HG03159 (cell line): ENCODE measurements at regions not wholly inside any gene's neighbourhood (a gene's known extent, or its start where the extent isn't known, plus 50 kb on each side); places are given as distances from the start of the nearest gene placed in this dataset.

Experiments used
- ATAC-seq: cut with Tn5 transposase; IDR thresholded peaks from one replicate; pipeline ENCODE4 v1.9.1; 2021; ENCODE audit warnings: mild to moderate bottlenecking, moderate library complexity; ENCODE audit not compliant: unreplicated experiment

DNA sequence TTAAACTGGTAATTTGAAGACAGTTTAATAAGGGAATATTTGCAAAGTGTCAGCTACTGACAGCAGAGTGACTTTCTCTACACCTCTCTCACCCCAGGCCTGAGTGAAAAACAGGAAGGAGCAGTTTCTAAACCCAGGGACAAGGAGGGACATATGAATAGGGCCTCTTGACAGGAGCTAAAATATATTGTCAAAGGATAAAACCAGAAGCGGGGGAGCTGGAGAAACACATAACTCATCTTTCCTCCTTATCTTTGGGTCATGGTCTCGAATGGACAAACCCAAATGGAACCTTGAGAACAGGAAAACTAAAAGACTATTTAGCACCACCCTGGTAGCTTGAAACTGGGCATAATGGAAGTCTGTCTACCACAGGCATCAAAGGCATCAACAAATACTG, 197.5 kb upstream of the FOXA2 start:
- ATAC-seq: no peak

DNA sequence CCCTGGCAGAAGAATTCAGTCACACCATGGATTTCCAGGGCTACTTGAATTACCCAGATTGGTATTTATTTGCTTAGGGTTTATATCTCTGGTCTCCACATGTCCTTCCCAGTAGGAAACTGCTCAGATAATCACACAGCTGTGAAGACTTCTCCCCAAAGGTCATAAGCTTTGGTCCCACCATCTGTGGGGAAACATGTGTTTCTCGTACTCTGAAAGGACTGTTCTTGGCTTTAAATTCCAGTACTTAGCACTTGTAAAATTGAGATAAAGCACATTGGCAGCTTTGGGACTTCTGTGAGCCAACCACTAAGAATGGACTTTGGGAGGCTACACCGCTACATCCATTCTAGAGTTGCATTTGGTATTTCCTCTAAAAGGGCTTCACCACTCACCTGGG, 205.3 kb upstream of the FOXA2 start:
- ATAC-seq: no peak

DNA sequence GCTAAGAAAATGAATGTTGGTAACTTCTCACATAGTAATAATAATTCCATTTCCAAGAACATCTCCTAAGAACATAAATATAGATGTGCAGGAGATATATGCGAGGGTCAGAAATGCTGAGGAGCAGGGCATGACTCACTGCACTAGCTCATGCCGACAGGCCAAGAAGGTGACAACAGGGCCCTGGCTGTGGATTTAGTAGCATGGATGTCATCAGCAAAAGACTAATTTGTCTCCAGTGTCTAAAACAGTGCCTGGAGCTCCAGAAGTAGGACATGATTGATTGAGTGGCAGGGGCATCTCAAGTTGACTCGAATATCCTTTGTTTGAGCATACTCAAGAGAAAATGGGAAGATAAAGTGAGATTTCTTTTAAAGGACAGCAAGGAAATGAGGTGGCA, 207.0 kb upstream of the FOXA2 start:
- ATAC-seq: no peak

DNA sequence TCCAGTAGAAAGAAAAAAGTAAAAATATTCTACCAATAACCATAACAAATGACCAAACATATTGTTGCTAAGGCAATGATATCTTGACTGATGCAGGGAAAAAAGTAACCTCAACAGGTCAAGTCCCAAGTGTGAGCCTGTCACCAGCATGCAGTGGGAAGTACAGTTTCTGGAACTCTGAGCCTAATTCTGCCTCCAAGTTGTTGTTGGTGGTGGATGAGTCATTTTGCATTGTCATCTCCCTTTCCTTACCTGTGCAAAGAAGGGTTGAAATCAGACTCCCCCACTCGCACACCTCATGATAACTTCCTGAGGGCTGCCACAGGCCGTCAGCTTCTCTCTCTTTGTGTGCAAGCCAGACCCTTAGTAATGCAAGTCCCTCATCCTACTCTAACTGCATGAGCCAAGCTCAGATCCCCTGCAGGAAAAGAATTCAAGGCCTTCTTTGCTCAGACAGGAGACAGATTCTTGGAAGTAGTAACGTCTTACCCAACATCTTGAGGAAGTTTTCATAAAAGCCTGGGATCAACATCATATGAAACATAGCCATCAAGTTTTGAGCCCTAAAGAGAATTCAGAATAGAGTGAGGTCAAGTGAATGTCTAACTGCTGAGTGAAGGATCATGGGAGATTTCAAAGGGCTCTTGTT, 207.6 kb upstream of the FOXA2 start:
- ATAC-seq: no peak

DNA sequence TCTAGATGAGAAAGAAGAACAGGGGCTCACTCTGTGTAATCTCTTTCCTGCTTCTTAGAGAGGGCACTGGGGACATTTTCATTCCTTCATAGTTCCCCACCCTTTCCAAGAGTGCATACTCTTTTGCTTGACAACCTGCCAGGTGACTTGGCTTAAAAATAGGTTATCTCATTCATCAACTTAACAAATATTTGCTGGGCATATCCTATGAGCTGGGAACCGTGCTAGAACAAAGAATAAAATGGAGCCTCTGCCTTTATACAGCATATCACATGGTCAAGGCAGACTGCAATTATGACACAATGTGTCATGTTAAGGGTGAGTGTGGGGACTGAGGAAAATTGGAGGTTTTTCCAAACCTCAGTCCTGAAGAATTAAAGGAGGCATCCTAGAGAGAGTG, 209.8 kb upstream of the FOXA2 start:
- ATAC-seq: no peak

DNA sequence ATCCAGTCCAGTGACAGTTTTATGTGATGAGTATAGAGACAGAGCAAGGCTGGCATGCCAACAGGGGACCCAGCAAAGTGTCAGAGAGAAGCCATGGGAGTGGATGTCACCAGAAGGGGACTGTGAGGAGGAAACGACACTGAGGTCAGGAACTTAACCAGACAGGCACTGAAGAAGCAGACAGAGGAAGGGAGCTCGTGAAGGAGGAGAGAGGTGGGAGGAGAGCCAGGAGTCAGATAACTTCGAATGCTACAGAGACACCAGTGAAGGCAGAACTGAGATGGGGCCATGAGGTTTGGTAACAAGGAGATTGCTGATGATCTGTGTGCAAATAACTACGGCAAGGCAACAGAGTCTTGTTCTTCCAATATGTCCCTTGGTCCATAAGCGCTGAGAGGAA, 211.1 kb upstream of the FOXA2 start:
- ATAC-seq: no peak

DNA sequence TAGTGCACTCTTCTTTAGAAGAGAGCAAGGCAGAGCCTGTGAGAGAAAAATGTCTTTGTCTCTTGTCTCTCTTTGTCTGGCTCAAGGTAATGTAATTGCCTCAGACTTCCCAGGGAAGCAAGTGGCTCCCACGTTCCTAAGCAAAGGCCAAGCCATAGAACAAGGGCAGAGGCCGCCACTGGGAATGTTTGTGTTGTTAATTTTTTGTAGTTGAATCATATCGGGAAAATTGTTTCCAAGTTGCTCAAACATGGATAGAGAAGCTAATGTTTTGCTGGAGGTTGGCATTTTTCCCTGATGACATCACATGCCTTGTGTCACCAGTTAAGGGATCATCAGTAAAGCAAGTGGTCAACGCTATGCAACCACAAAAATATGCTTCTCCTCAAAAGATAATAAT, 211.5 kb upstream of the FOXA2 start:
- ATAC-seq: no peak

DNA sequence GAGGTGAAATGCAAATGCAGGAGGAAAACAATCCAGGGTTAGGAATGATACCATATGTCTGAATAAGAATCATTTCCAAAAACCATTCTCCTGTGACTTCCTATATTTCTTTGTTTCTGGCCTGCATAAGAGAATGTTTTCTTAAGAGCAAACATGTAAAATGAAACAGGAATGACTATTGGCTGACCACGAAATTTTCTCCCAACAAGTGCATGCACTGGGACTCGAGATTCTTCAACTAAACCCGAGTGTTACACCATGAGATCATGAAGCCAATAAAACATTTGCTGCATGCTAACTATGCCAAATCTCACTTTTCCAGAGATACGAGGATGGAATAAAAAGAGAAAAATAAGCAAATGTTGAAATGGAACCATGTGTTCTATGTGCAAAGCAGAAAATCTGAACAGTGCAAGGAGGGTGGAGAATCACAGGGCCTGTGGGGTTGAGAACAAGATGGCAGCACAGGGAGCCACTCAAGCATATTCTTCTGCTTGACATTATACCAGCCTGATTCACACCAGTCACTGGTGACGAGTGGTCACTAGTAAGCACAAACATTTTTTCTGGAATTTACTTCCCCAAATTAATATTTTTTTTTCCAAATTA, 212.2 kb upstream of the FOXA2 start:
- ATAC-seq: no peak

DNA sequence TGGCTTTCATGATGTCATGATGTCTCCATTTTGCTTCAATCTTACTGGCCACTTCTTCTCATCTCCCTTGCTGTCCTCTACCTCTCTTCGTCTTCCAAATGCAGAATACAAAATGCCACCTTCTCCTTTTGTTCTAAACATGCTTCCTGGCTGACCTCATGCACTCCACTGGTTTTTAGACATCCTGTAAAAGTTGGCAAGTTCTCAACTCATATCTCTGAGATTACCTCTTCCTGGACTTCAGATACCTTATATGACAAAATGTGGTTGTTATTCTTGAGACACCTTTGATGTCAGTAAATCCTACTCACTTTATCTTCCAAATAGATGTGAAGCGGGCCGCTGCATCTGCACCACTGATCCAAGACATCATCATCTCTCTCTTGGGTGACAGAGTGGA, 212.7 kb upstream of the FOXA2 start:
- ATAC-seq: no peak

DNA sequence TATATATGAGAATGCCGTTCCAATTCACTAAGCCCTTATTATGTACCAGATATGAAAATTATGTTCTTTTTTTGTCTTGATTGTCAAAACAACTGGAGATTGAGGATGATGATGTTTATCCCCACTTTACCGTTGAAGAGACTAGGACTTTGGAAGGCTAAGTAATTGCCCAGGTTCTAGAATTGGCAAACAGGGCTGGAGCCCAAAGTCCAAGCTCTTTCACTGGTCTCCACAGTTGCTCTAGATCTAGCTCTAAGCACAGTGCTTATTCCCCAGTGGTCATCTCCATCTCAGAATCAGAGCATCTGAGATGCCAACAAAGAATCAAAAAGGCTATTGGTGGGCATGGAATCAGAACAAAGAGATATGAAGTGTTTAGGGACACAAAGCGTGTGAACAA, 215.3 kb upstream of the FOXA2 start:
- no peak for ATAC-seq

DNA sequence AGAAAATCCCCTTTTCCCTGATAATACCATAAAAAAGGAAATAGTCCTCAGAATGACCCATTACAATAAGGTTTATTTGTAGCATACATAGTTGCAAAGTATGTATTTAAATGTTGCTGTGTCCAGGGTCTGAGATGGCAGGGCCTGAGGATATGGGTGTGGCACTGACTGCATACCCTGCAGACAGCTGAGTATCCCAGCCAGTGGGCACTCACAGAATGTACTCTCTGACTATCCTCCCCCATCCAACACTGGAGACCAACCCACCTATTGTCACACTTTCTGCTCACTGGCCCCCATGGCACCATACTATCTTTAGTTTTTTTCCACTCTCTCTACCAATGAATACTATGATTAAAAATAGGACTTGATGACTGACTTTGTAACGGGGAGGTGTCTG, 215.8 kb upstream of the FOXA2 start:
- ATAC-seq: no peak

DNA sequence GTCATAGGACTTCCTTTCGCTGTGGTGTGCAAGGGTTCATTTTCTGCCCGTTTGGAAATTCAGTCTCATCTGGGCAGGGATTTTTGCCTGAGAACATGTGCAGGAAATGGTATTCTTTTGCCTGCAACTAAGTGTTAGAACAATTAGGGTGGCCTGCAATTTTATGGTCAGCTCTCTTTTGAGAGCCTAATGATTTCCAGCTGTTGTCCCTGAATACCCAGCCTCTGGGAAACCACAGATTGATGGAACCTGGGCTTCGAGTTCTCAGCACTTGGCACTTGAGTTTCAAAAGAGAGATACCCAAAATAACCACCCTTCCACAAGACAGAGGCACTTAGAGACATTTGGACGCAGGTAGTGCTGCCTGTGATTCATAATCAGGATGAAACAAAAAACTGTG, 217.2 kb upstream of the FOXA2 start:
- ATAC-seq: no peak

DNA sequence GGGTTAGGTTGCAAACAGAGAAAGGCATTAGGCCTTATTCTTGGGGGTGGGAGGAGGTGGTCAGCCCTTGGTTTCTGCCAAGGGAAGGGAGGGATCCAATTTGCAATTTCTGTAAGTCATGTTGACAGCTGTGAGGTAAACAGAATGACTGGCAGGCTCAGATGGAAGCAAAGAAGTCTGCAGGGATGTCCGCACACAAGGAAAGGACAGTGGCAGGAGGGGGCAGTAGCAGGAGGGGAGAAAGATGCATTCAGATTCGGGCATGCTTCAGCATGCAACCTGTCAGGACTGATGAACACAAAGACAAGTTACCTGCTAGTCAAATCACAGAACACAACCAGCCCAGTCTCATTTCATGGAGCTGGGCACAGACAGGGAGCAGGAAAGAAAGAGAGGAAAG, 217.9 kb upstream of the FOXA2 start:
- ATAC-seq: no peak

DNA sequence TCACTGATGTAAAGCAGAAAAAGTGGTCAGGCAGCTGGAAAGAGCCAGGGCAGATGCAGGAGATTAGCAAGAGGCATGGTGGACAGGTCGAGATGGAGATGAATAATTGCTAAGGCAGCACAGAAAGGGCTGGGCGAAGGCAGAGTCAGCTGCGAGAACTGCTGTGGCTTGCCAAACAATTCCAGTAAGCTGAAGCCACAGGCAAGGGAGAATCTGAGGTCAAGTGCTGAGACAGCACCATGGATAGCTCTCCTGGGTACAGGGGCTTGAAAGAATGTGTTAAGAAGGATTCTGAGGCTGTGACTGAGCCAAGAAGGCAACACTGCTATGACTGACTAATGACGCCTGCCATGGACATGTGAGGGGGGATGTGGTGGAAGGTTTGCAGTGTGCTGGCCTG, 220.8 kb upstream of the FOXA2 start:
- ATAC-seq: no peak

DNA sequence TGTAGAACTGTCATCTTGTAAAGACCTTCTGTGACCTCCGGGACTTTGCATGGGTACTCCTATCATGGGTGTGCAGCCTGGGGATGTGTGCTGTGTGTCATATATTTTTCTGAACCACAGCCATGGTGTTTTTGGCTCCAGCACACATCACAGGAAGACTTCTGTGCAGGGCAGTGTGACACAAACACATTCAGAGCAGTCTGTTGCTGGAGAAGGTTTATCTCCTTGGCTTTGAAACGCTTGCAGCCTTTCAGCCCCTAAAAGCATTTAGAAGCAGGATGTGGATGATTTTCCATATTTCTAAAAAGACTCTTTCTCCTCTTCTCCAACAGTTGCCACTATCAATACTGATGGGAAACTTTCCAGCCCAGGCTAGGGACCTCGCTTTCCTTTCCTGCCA, 221.6 kb upstream of the FOXA2 start:
- ATAC-seq: no peak

DNA sequence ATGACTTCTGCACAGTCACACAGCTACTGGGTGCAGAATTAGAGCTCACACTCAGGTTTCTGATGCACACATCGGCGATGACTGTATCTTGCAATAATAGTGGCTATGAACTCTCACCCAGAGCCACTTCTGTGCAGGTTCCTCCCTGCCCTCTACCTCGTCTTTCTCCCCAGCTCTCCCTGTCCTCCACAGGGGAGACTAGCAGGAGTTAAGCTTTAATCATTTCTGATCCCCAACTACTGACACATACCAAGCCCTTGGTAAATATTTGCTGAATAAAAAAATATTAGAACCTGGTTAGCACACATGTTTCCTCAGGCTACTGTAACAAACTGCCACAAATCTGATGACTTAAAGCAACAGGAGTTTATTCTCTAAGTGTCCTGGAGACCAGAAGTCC, 222.7 kb upstream of the FOXA2 start:
- ATAC-seq: no peak

DNA sequence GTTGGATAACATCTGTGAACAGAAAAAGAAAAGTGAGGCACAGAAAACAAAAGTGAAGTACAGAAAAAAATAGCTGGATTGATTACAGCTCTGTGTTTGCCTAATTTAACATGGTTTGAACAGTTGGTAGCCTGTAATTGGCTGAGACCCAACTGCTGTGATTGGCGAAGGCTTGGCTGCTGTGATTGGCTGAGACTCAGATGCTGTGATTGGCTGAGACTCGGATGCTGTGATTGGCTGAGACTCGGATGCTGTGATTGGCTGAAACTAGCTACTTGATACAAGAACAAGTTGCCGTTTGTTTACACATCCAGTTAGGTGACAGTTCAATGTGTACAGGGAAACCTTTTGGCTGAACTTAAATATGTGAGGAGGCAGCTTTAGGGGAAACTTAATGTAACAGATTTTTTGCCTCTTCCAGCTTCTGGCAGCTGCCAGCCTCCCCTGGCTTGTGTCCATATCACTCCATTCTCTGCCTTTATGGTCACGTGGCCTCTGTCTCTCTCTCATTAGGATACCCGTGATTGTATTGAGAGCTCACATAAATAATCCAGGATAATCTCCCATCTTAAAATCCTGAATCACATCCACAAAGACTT, 223.4 kb upstream of the FOXA2 start:
- ATAC-seq: no peak

DNA sequence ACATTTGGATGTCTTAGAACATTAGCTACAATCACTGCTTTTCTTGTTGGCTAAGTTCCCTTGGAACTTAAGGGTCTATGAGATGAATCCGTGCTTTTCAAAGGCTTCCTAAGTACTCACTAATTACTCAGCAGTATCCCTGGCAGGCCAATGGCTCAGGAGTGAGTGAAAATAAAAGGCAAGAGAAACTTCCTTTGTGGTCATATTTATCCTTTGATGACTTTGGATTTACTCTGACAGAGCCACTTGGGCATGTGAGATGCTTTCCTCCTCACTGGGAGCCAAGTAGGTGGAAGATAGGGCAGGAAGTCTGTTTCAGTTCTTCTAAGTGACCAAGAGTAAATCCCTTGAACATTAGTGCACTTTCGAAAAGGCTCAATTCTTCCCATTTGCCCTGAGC, 224.3 kb upstream of the FOXA2 start:
- ATAC-seq: no peak

DNA sequence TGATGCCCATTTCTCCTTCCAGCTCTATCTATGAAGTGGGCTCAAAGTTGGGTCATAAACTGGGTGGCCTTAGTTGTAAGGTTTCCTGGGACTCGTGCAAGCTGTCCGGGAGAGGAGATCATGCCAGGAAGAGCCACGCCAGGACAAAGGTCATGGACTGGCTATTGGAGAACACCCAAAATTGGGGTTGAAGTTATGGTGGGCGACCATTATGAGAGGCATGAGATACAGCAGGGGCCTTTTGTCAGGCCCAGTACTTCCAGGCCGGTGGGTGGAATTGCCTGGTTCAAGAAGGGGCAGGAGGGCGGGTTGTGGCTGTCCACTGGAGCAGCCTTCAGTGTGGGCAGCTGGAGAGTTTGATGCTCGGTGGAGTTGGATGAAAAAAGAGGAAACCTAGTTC, 225.1 kb upstream of the SSTR4 start:
- ATAC-seq: no peak

DNA sequence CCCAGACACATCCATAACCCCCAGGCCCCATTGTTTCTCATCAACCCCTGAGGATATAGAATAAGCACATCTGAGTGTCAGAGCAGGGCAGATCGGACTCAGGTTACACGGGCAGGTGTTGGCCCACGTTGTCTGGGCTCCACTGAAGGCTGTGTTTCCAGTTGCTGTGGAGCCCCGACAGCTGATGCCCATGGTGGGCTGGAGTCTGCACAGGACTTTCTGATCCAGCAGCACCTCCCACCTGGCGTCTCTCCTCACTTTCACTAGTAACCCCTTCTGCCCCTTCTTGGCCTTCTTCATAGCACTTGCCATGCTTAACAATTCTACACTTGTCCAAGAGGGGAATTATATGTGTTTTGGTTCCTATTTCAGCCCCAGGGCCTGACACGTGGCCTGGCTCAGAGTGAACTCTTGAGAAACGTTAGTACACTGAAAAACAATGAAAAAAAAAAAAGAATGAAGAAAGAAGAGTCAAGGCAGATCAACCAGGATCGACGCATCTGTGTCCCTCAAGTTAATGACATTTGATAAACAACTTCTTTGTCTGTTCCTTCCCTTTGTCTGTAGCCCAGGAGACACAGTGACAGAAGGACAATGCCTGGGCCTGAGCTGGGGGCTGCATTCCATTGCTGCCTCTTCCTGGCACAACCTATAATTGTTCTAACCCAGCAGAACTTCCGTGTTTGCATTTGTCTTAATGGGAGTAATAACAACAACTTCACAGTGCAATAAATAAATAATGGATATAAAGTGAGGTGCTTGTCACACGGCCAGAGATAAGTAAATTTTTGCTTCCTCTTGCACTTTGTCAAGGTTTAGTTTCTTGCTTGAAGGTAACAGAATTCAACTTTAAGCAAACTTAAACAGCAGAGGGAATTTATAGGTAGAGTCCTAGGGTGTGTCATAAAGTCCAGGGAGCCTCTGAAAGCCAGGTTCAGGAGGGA, 224.2 kb upstream of the SSTR4 start:
- ATAC-seq: no peak

DNA sequence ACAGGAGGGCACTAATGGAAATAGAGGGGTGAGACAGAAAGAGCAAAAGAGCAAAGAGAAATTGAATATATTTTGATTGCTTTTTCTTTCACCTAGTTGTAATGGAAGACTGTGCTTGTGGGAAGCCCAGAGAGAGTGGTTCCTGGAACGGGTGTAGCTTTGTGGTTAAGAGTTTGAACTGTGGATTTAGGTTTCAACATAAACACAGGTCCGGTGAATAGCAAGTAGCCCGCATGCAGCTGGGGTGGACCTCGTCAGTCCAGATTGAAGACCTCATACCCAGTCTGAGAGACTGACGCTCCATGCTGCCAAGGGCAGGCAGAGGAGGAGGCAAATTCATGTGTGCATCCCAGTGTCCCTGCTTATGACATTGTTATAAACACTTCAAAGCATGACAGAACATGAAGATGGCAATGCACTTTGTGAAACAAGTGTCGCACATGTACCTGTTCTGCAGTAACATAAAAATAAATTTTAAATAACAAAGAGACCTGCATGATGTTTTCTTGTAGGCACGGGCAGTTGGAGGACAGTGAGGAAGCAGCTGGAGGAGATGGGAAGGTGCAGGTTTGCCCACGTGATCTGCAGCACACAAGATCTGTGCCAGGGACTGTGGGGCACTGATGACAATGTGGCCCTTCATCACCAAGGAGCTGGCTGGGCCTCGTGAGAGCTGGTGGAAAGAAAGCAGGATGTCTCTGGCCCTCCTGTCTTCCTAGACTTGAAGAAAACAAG, 220.5 kb upstream of the SSTR4 start:
- no peak for ATAC-seq
